Activated T-cell treated with anti-CD3 and anti-CD28 coated beads, Interleukin-2, amount 50 U/mL, for 48 hours (primary cell): ENCODE measurements at regions not wholly inside any gene's neighbourhood (a gene's known extent, or its start where the extent isn't known, plus 50 kb on each side); places are given as distances from the start of the nearest gene placed in this dataset.

Experiments
- DNase-seq, 2 experiments: peaks; one replicate each; pipeline ENCODE4 v3.0.0-alpha.2; 2020

GRCh38 chr22:26732284-26732683 lies 74.9 kb downstream of the MIAT start:
- no peak for DNase-seq

DNA sequence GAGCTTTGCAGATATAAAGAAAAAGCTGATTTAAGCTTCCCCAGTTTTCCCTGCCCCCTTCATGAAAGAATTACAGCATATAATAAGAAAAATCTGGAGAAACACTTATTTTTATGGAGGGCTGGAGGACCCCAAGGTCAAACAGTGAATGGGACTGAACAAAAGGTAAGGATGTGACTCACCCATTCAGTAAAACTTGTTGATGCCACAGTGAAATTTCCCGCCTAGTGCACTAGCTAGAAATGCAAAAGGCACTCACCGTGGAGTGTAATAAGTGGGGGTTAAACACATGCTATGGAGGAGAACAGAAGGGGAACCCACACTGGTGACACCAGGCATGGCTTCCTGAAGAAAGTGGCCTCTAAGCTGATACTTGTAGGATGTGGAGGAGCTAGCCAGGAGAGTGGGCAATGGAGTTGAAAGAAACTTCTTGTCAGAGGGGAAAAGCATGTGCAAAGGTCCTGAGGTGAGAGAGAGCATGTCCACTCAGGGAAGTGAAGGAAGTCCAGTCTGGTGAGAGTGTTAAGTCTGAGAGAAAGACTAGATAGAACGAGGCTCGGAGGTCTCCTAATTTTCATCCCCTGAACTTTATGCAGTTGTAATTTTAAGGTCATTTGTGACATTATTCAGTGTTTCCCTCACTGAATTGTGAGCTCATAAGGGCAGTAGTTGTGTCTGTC lies 77.1 kb downstream of the MIAT start:
- no peak for DNase-seq

DNA sequence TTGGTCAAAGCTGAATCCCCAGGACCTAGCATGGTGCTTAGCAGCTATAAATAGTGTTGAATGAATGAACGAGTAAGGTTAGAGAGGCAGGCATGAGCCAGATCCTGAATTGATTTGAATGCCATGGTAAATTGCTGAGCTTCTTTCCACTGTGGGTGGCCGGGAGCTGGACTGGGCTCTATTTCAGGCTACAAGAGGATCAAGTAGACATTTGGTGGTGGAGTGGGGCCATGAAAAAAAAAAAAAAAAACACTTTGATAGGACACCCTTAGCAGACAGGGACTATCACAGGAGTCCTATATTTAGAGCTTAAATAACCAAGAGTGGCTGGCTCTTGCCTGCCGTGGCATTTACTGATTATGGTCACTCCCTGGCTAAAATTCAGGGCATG lies 77.6 kb downstream of the MIAT start:
- no peak for DNase-seq

- DNase-seq = no peak
Measured at GRCh38 chr22:26737262-26737661, 79.9 kb downstream of the MIAT start.

DNA sequence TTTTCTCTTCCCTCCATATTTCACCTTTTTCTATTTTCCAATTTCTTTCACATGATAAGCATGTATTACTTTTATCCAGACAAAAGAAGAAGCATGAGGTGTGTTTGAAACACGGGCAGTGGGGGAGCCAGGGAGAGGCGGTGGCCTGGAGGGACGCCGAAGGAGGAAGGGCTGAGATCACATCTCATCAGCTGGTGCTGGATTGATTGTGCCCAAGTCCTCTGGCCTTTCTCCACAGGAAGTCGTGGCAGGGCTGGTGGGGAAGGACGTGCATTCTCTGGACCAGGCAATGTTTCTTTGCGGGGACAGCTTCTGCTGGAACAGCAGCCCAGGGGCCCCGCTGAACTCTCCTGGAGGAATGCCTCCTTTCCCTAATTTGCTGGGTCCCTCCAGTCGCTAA lies 82.9 kb downstream of the MIAT start:
- no peak for DNase-seq

GRCh38 chr22:26743149-26743548 lies 85.8 kb downstream of the MIAT start:
- no peak for DNase-seq

DNA sequence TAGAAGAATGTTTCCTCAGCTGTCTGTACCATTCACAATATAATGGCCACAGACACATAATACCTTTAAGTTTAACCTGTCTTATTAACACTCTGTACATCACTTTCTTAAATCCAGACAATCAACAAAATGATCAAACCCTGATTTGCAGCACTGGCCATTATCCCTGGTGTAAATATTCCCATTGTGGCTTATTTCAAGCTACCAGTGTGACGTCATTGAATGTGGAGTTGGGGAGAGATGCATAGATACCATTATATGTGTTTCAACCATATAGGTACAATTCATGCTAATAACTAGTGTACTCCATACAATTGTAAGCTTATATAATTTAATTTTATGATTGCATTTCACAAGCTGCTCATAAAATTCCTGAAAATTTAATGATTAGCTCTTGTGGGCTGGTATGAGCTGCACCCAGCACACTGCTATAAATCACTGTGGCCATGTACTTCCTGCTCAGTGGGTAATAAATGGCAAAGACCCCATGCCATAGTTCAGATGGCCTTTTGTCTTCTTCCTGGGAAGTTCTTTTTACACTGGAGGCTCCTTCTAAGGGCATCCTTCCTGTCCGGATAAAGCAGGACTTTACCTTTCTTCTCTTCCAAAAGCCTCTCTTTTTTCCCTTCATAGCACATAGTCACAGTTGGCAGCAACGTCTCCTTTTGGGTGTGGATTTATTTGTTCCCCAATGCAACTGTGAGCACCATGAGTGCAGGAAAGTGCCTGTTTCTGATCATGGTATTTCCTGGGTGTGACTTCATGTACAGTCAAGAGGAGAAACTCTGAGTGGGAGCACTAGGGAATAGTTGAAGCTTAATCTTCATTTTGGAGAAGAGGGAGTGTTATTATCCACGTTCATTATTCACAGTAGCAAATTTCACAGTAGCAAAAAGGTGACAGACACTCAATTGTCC lies 87.8 kb downstream of the MIAT start:
- no peak for DNase-seq

- no peak for DNase-seq
Measured at GRCh38 chr22:26746311-26746710, 88.9 kb downstream of the MIAT start.

DNA sequence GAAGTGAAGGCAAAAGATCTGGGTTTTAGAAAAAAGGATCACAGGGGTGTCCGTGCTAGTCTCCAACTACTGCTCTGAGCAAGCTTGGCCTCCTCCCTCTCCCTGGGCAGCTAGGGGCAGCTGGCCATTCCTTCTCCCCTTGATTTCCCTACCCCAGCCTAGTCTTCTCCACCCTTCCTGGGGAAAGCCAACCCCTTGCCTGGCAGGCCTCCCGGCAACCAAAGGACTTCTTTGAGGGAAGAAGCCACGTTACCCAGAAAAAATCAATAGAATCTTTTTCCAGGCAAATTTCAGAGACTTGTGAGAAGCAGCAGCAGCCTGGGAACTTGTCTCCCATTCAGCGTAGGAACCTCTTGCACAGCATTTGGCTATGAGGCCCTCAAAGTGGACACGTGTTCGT lies 91.5 kb downstream of the MIAT start:
- no peak for DNase-seq

DNA sequence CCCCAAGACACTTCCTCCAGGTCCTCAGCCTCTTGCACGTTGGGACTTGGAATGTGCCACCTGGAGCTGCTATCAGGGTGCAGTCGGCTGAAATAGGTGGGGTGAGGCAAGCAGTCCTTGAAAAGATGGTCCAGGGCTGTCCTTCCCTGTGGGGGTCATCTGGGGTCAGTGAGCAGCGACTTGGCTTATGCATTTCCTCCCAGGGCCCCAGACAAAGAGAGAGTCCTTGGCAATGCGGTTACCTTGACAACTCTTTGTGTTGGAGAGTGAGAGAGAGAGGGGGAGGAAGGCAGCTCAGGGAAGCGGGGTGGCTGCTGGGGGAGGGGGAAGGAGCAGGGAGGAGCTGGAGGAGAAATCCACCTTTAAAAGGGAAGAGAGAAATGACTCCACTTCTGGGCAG lies 93.8 kb downstream of the MIAT start:
- DNase-seq = no peak

- no peak for DNase-seq
Measured at GRCh38 chr22:26753125-26753862, 95.9 kb downstream of the MIAT start.

GRCh38 chr22:26756675-26757293 lies 99.4 kb downstream of the MIAT start:
- DNase-seq = peak; percentile 67 to 75

DNA sequence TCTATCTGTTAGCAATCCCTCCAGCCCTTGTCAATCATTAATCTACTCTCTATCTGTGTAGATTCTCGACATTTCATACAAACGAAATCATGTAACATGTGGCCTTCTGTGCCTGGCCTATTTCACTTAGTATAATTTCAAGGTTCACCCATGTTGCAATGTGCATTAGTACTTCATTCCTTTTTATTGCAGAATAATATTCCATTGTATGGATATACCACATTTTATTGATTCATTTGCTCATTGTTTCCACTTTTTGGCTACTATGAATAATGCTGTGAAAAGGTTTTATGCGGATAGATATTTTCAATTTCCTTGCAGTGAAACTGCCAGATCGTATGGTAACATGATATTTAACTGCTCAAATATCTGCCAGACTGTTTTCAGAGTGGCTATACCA lies 100.1 kb downstream of the MIAT start:
- no peak for DNase-seq

- DNase-seq = no peak
Measured at GRCh38 chr22:26762503-26763472, 105.4 kb downstream of the MIAT start.

DNA sequence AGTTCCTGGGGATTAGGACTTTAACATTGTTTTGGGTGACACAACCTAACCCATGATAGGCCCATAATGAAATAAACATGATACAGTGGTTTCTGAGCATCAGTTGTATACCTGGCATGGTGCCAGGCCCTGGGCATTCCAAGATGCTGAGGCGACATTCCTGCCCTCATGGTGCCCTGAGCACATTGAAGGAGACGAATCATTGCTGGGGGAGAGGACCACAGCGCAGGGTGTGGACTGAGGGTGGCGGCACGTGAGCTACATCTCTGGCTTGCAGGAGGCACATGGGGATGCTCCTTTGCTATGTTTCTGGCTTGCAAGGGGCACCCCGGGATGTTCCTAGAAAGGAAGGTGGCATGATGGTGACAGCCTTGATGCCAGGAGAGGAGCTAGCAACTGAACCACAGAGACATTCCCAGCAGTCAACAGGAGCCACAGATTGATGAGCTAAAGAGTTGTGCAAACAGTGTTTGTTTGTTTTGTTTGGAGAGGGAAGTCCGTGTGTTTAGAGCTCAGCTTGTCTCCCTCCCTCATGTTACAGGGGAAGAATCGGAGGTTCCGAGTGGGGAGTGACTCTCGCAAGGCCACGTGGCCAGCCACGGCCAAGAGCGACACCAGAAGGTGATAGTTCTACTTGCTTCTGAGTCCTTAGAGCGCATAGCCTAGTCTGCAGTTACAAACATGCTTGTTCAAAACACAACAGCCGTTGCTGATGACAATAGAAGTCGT lies 106.4 kb downstream of the MIAT start:
- no peak for DNase-seq

DNA sequence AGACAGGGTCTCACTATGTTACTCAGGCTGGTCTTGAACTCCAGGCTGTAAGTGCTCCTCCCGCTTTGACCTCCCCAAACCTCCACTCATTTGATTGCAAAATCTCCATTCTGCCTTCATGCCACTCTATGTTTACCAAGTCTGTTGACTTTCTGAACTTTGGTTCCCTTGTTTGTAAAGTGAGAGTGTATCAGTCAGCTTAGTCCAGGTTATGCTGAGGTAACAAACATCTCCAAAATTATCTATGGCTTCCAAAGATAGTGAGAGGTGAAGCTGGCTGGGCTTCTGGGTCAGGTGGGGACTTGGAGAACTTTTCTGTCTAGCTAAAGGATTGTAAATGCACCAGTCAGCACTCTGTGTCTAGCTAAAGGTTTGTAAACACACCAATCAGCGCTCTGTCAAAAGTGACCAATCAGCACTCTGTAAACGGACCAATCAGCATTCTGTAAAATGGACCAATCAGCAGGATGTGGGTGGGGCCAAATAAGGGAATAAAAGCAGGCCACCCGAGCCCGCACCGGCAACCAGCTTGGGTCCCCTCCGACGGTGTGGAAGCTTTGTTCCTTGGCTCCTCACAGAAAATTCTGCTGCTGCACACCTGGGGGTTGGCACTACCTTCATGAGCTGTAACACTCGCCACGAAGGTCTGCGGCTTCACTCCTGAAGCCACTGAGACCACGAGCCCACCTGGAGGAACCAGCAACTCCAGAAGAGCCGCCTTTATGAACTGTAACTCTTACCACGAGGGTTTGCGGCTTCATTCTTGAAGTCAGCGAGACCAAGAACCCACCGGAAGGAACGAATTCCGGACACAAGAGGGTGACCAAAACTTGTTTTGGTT lies 109.3 kb downstream of the MIAT start:
- peak in 1 of 2 experiments; percentile 20 for DNase-seq

DNA sequence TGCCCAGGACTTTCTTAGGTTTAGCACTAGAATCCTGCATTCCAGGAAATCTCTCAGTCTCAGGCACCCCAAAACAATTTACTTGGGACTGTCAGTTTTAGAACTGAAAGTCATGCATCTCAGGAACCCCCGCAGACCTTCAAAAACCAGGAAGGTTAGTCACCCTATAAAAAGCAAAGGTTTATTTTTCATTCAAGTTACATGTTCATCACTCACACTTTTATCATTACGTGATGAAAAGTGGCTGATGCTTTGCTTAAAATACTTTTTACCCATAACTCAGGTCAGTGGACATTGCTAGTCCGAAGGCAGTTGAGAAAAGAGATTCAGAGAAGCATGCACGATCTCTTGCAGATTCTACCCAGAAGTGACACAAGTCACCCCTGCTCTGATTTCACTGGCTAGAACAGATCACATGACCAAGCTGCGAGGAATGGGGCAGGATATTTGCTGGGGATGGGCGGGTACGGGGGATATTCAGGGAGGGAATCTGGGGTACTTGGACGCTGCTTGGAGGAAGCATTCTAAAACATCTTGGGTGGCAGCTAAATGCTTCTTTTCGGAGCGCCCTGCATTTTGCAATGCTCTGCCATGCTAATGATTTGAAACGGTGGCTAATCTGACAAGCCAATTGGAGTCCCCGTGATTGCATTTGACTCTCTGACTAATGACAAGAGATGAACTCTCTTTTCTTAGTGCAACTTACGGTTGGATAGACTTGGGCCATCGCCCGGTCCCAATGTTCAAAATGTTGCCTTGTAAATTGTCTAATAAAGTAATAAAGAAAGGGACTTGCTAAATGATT lies 110.2 kb downstream of the MIAT start:
- DNase-seq = no peak

GRCh38 chr22:26768156-26768515 lies 110.7 kb downstream of the MIAT start:
- DNase-seq = no peak

DNA sequence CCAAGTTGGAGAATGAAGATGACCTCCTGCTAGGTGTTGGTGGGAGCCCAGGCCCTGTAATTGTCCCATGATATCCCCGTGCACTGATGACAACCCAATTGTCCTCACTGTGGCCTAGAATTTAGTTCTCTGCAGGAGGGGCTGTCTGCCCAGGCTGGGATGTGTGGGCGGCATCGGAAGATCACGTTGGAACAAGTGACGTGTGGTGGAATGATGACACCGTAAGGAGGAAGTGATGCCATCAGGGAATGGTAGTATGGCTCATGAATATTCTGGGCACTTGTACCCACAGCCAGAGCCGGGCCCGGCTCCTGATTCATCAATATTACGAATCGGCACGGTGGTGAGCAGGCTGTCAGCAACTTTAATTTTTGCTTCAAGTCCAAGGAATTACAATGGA lies 111.6 kb downstream of the MIAT start:
- no peak for DNase-seq
